ENCODE measurements at regions not wholly inside any gene's neighbourhood (a gene's known extent, or its start where the extent isn't known, plus 50 kb on each side); places are given as distances from the start of the nearest gene placed in this dataset.

GRCh38 chr2:240319855-240320203 lies 115.6 kb upstream of the GPC1 start:
- no peak for DNase-seq (ENCODE audit: low spot score)

DNA sequence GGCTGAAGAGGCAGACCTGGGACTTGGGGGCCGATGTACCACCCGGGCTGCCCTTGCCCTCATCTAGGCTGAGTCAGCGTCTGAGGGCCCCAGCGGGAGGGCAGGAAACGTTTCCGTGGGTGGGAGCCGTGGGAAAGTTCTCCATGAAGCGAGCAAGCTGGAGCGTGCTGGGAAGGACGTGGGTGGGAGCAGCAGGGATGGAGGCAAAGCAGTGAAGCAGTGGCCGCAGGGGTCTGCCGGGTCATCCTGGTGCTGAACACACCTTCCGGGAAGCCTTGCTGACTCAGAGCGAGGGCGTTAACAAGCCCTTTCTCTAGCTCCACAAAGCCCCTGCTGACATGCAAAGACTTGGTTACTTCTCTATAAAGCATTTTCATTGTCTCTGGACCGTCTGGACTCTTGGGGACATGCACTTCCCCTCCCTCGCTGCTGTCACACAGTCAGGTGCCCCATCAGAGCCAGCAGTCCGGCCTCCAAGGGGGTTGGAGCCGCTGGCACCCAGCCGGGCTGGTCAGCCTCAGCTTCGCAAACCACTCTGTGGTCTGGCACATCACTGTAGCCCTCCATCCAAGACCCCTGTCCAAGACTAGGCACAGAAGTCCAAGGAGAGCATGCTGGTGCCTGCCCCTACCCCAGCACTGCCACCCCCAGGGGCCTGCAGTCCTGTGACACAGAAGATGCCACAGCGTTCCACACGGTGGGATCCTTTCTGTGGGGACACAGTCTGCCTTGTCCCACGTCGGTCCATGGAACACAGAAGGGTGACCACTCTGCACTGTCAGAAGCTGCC lies 115.1 kb upstream of the GPC1 start:
- DNase-seq (ENCODE audit: low spot score): no peak

DNA sequence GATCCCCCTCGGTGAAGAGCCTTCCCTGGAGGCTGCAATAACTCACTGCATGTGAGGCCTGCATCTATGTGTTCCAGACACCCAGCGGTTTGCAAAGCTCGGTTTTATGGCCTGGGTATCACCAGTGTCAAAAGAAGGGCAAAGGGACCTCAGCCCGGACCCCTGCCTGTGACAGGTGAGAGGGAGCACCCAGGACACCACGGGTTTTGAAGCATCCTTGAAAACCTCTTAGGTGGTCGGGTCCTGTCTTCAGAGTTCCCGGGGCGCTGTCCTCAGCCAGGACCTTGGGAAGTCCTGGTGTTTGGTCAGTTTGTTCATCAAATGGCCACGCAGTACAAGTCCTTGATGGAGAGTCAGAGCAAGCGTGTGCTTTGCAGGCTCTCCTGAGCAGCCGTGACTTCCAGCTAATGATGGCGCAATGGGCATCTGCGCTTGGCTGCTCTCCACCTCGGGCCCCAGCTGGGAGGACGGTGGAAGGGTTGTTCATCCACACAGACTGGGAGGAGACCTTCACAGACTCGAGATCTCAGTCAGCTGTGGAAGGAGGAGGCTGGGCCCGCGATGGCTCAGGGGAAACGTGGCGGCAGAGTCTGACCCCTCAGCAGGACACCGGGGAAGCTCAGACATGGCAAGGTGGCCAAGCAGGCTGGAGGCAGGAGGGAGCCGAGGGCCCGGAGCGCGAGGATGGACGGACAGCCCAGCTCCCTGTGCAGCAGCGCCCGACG lies 113.1 kb upstream of the GPC1 start:
- no peak for DNase-seq (ENCODE audit: low spot score)

DNA sequence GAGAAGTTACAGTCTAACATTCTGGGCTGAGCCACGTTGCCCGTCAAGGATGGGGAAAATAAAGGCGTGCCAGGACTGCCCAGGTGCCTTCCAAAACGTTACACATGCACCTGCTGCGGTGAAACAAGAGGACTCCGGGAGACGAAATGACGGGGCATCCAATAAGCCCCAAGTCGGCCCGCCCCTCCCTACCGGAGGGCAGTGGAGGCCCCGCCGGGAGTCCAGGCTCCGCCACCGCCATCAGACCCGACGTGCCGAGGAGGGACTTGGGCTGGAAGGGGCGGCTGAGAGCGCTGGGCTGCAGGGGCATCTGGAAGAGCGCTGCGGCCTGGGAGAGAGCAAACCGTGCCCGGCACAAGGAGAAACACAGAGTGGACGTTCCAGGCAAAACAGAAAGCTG lies 112.5 kb upstream of the GPC1 start:
- DNase-seq (ENCODE audit: low spot score): no peak

GRCh38 chr2:240323601-240324291 lies 111.7 kb upstream of the GPC1 start:
- DNase-seq (ENCODE audit: low spot score): no peak

DNA sequence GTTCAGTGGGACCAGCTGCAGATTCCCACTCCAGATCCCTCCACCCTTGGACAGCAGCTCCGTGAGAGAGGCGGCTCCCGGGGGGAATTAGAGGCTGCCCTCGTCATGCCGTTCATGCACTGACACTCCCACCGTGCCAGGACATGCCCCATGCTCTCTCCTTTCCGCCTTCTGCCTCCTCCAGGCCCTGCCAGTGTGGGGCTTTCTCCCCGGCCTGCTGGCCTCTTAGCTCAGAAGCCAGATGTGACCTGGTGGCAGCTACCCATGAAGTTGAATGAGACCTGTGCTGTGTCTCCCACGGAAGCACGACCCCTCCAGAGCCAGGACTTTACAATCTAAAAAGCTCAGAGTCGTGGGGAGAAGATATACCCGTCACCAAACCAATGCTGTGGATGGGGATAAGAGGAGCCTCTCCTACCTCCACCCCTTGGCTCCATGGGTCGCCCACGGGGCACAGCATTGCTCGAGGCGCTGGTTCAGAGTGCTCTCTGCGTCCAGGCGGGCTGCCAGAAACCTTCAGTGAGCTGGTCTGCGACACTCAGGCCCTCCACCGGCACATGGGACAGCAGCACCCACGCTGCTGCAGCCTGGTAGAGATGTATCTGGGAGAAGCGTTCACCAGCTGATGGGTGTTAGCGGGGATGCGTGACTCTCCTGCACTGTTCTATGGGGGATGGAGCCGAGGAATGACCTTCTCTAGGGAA lies 111.0 kb upstream of the GPC1 start:
- no peak for DNase-seq (ENCODE audit: low spot score)

GRCh38 chr2:240325016-240326007 lies 110.2 kb upstream of the GPC1 start:
- DNase-seq (ENCODE audit: low spot score): no peak

- DNase-seq (ENCODE audit: low spot score): no peak
Observed at GRCh38 chr2:240326246-240326645, 109.2 kb upstream of the GPC1 start.

- no peak for DNase-seq (ENCODE audit: low spot score)
Observed at GRCh38 chr2:240326886-240327285, 108.6 kb upstream of the GPC1 start.

- no peak for DNase-seq (ENCODE audit: low spot score)
Observed at GRCh38 chr2:240327566-240327965, 107.9 kb upstream of the GPC1 start.

DNA sequence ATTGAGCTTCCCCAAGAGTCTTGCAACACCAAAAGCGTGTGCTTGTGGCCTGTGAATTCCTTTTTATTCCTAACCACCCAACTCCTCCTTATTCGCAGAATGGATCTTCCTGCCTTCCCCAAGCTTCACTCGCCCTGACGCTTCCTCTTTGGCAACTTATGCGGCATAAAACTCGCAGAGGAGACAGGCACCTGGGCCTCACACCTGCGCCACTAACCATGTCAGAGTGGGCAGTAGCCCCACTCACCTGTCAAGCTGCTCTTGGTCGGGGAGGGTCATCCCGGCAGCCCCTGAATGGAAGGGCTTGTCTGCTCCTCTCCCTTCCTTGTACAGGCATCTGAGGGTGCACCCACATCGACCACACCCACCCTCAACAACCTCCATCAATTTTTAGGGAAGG lies 106.9 kb upstream of the GPC1 start:
- DNase-seq (ENCODE audit: low spot score): no peak

GRCh38 chr2:240329116-240329665 lies 106.3 kb upstream of the GPC1 start:
- DNase-seq (ENCODE audit: low spot score): no peak

DNA sequence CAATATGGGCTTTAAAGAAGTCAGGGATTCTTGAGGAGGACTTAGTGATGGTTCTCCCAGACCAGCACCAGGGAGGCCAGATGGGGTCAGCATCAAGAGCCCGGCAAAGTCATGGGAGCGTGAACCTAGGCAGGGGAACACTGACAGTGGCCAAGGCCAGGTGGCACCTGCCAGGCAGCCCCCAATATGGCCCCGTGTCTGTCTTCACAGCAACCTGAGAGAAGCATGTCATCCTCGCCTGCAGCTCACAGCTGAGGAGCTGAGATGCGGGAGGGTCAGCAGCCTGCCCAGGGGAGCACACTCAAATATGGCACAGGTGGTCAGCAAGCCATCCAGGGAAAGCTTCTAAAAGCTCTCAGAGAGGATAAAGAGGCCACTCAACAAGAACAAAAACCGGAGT lies 105.7 kb upstream of the GPC1 start:
- DNase-seq (ENCODE audit: low spot score): no peak

GRCh38 chr2:240333985-240334384 lies 101.5 kb upstream of the GPC1 start:
- no peak for DNase-seq (ENCODE audit: low spot score)

DNA sequence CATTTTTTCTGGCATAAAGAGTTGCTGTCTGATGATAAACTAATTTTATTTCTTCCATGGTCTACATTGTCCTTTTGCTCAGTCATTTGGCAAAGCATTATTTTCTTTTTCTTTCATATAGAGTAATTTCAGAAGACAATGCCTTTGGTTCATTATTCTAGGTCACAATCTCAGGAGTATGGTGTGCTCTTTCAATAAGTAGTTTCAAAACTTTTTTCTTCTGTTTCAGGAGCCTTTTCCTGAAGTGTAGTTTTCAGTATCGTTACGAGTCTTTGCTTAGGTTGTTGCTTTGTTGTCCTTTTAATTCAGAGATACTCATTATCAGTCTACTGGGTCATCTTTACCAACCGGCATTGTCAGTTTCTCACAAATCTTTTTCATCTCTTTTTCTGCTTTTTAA lies 100.4 kb upstream of the GPC1 start:
- no peak for DNase-seq (ENCODE audit: low spot score)

DNA sequence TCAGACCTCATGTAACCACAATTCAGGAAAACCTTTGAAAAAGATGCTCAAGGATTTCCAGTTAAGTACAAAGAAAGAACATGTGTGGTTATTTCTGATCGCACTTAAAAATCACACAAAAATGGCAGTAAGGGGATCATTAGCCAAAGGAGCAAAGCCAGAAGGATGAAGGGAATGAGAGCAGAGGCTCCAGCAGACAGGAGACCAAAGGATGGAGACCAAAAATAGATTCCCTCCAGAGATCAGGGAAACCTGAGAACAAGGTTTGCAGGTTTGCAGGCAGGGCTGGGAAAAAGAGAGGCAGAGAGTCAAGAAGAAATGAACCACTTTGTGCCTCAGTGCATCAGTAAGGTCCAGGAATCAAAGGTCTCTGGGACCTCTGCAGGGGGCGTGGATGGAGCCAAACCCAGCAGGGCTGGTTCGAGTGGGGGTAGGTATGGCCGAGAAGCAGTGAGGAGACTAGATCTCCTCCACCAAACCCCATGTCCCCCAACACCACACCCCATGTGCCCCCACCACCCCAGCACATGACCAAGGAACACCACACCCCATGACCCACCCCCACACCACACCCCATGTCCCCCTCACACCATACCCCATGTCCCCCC lies 98.5 kb upstream of the GPC1 start:
- DNase-seq (ENCODE audit: low spot score): no peak

DNA sequence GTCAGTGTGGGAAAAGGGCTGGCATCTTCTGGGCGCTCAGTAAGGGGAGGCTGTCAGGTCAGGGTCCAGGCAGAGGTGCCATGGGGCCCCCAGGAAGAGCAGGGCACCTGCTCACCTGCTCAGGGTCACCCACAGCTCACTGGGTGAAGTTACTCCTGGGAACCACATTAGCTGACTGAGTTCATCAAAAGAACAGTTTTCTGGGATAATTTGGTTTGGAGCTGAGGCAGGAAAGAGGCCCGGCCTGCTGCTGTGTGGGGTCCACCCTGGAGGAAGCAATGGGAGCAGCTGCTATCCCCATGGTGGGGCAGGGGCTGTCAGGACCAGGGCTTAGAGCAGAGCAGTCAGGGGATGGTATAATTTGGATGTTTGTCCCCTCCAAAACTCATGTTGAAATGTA lies 97.2 kb upstream of the GPC1 start:
- DNase-seq (ENCODE audit: low spot score): no peak

DNA sequence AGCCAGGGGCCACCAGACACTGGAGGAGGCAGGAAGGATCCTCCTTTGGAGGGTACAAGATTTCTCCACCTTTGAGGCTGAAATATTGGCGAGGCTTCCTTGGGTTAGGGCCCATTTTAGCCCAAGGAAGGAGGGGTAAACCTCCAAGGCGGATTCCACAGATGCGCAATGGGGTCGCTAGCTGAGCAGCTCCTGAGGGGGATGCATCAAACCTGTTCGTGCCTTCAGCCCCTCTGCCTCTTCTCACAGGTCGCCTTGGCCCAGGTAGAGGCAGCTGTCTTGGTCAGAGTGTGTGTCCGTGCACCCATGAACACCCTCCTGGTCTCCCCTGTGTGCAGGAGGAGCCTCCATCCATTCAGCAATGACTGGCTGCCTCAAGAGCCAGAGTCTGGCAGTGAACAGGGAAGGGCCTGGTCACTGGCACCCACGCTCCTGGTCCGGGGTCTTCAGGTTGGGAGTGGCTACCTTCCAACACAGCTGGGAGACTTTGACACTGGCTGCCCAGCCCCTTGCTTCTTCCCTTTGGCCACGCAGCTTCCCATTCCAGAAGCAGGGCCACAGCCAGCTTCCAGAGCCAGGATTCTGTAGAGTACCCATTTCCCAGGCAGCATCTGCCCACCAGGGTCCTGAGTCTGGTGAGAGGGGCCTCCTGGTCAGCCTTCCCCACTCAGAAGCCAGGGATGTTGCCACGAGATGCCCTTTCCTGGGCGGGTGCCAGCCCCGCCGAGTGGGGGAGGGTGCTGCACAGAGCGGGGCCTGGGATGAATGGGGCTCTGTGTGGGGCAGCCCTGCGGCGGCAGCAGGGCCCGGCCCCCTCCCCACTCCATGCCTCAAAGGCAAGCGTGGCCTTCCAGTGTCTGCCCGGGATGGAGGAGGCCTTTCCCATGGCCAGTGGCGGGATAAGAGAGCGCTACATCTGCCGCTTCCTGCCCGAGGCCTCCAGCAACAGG lies 95.8 kb upstream of the GPC1 start:
- no peak for DNase-seq (ENCODE audit: low spot score)

- no peak for DNase-seq (ENCODE audit: low spot score)
Observed at GRCh38 chr2:240340361-240340761, 95.1 kb upstream of the GPC1 start.

All from germinal center (tissue), 1 donor.